ENCODE measurements at regions not wholly inside any gene's neighbourhood (a gene's known extent, or its start where the extent isn't known, plus 50 kb on each side); places are given as distances from the start of the nearest gene placed in this dataset.

DNA sequence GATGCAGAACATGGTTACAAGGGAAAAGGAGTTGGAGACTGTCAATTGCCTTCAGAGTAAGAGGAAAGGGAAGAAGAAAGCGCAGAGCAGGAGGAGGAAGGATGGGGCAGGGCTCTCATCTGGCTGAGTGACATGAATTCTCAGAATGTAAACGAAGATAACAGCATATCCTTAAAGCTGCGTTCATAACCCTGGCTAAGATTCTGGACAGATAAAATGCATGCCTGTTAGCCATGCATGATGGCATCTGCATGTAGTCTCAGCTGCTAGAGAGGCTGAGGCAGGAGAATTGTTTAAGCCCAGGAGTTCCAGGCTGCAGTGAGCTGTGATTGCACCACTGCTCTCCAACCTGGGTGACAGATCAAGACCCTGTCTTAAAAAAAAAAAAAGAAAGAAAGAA is 493.5 kb upstream of the PRKX start:
- Histone ChIP-seq H3K4me3 (ENCODE audit: low read depth, low read length) (no peak overlapping the region), H3K27me3 (ENCODE audit: control insufficient read depth, insufficient read depth, low read length) (no peaks in the 10 kb centered on the region), H3K4me1 (ENCODE audit: control insufficient read depth, insufficient read depth, low read length, poor library complexity, severe bottlenecking) (no peaks in the 10 kb centered on the region), H3K27ac (ENCODE audit: insufficient read depth, low read length, poor library complexity, severe bottlenecking) (no peak overlapping the region), H3K36me3 (ENCODE audit: control insufficient read depth, insufficient read depth, low read length) (no peaks in the 10 kb centered on the region), H3K9me3 (ENCODE audit: control insufficient read depth in 2 of 2, low read length in 2 of 2) (no peaks in the 10 kb centered on the region)
- H3K4me3 Mint-ChIP-seq, result no peak overlapping the region
- ATAC-seq (ENCODE audit: low read depth in 2 of 2) (no peak), DNase-seq (no peak)
- no peak overlapping the region for H3K27ac Mint-ChIP-seq
- no peaks in the 10 kb centered on the region for H3K27me3 Mint-ChIP-seq
- H3K36me3 Mint-ChIP-seq, result no peaks in the 10 kb centered on the region
- H3K4me1 Mint-ChIP-seq, result no peaks in the 10 kb centered on the region
- H3K9me3 Mint-ChIP-seq, result peaks cover 0 to 10% (median 5%) of the 10 kb centered on the region in 7 donors

DNA sequence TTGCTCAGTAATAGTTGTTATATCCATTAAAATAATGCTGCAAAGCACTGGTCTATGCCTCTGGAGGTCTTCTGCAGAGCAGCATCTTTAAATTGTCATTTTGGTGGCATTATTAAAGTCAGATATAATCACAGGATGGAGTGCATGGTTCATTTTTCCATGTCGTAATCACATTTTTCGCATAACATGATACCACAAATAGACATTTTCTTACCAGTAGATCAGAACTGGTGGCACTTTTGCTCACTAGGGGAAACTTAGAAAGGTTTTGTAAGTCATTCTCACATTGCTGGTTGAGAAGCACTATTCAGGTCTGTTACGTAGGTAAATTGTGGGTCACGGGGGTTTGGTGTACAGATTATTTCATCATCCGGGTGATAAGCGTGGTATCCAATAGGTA is 484.5 kb upstream of the PRKX start:
- no peak overlapping the region for H3K27ac Mint-ChIP-seq
- ATAC-seq (ENCODE audit: low read depth in 2 of 2), result no peak
- Histone ChIP-seq H3K9me3 (ENCODE audit: control insufficient read depth in 2 of 2, low read length in 2 of 2) (no peaks in the 10 kb centered on the region), H3K4me3 (ENCODE audit: low read depth, low read length) (no peak overlapping the region), H3K27me3 (ENCODE audit: control insufficient read depth, insufficient read depth, low read length) (no peaks in the 10 kb centered on the region), H3K36me3 (ENCODE audit: control insufficient read depth, insufficient read depth, low read length) (no peaks in the 10 kb centered on the region), H3K27ac (ENCODE audit: insufficient read depth, low read length, poor library complexity, severe bottlenecking) (no peak overlapping the region), H3K4me1 (ENCODE audit: control insufficient read depth, insufficient read depth, low read length, poor library complexity, severe bottlenecking) (no peaks in the 10 kb centered on the region)
- no peaks in the 10 kb centered on the region for H3K36me3 Mint-ChIP-seq
- DNase-seq, result no peak
- no peaks in the 10 kb centered on the region for H3K27me3 Mint-ChIP-seq
- H3K9me3 Mint-ChIP-seq, result peaks cover 0 to 7% (median 2%) of the 10 kb centered on the region in 7 donors
- H3K4me3 Mint-ChIP-seq, result no peak overlapping the region
- H3K4me1 Mint-ChIP-seq, result no peaks in the 10 kb centered on the region

DNA sequence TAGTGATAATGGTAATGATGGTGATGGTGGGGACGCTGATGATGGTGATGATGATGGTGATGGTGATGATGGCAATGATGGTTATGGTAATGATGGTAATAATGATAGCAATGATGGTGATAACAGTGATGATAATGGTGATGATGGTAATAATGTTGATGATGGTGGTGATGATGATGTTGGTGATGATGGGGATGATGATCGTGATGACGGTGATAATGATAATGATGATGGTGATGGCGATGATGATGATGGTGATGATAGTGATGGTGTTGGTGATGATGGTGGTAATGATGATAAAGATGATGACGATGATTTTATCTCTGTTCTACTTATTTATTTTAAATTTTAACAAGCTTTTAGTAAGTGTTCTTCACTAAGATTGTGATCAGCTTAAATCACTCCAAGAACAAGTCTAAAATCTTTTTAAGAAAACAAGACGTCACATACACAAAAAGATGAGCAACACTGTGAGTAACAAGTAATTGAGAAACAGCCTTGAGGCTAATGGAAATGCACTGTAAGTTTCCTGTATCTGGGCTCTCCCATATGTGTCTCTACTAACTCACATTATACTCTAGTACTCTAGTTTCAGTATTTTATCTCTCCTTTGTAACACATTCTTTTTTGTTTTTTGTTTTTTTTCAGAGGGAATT is 480.2 kb upstream of the PRKX start:
- H3K27me3 ChIP-seq (ENCODE audit: control insufficient read depth, insufficient read depth, low read length), result no peaks in the 10 kb centered on the region
- H3K4me3 ChIP-seq (ENCODE audit: low read depth, low read length), result no peak overlapping the region
- no peaks in the 10 kb centered on the region for H3K4me1 ChIP-seq (ENCODE audit: control insufficient read depth, insufficient read depth, low read length, poor library complexity, severe bottlenecking)
- Mint-ChIP-seq H3K4me3 (no peak overlapping the region), H3K27ac (no peak overlapping the region), H3K9me3 (peaks cover 0 to 10% (median 5%) of the 10 kb centered on the region in 7 donors), H3K4me1 (no peaks in the 10 kb centered on the region), H3K36me3 (no peaks in the 10 kb centered on the region), H3K27me3 (no peaks in the 10 kb centered on the region)
- no peak overlapping the region for H3K27ac ChIP-seq (ENCODE audit: insufficient read depth, low read length, poor library complexity, severe bottlenecking)
- DNase-seq (no peak), ATAC-seq (ENCODE audit: low read depth in 2 of 2) (no peak)
- no peaks in the 10 kb centered on the region for H3K9me3 ChIP-seq (ENCODE audit: control insufficient read depth in 2 of 2, low read length in 2 of 2)
- H3K36me3 ChIP-seq (ENCODE audit: control insufficient read depth, insufficient read depth, low read length), result no peaks in the 10 kb centered on the region

DNA sequence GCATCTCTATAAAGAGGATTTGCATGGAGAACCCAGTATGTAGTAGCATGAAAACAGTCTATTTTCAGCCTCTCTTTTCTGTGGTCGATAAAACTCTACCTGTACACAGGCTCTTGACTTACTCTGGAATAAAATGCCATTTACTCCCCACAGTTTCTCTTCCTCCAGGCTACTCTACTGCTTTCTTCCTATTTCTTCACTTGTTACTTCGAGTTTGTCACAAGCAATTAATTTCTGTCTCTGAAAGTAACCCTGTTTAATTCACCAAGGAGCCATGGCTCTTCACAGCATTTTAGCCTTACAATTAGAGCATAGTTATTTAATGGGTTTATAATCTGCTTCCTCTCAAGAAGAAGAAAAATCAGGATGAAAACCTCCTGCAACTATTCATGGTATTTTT is 472.9 kb upstream of the PRKX start:
- H3K4me1 Mint-ChIP-seq, result no peaks in the 10 kb centered on the region
- no peak for ATAC-seq (ENCODE audit: low read depth in 2 of 2)

DNA sequence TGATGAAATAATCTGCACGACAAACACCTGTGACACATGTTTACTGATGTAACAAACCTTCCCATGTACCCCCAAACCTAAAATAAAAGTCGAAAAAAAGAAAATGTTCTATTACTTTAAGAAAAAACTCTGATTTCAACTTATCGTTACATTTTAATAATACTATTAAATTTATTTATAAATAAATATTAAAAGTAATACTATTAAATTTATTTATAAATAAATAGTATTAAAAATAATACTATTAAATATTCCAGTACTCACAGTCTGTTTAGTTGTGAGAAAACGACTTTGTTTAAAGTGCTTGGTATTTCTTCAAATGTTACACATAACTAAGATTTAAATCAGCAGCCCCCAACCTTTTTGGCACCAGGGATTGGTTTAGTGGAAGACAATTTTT is 471.6 kb upstream of the PRKX start:
- H3K4me3 ChIP-seq (ENCODE audit: low read depth, low read length), result no peak overlapping the region
- DNase-seq (no peak), ATAC-seq (ENCODE audit: low read depth in 2 of 2) (no peak)
- no peaks in the 10 kb centered on the region for H3K27me3 Mint-ChIP-seq
- peaks cover 0 to 7% (median 2%) of the 10 kb centered on the region in 7 donors for H3K9me3 Mint-ChIP-seq
- no peaks in the 10 kb centered on the region for H3K36me3 Mint-ChIP-seq
- no peak overlapping the region for H3K27ac ChIP-seq (ENCODE audit: insufficient read depth, low read length, poor library complexity, severe bottlenecking)
- H3K27ac Mint-ChIP-seq, result no peak overlapping the region
- H3K27me3 ChIP-seq (ENCODE audit: control insufficient read depth, insufficient read depth, low read length), result no peaks in the 10 kb centered on the region
- H3K36me3 ChIP-seq (ENCODE audit: control insufficient read depth, insufficient read depth, low read length), result no peaks in the 10 kb centered on the region
- no peaks in the 10 kb centered on the region for H3K9me3 ChIP-seq (ENCODE audit: control insufficient read depth in 2 of 2, low read length in 2 of 2)
- no peaks in the 10 kb centered on the region for H3K4me1 ChIP-seq (ENCODE audit: control insufficient read depth, insufficient read depth, low read length, poor library complexity, severe bottlenecking)
- H3K4me1 Mint-ChIP-seq, result no peaks in the 10 kb centered on the region
- H3K4me3 Mint-ChIP-seq, result no peak overlapping the region

More for the DNA sequence above, 472.9 kb upstream of the PRKX start:
- no peak for DNase-seq
- H3K4me3 Mint-ChIP-seq, result no peak overlapping the region
- Histone ChIP-seq H3K27me3 (ENCODE audit: control insufficient read depth, insufficient read depth, low read length) (no peaks in the 10 kb centered on the region), H3K36me3 (ENCODE audit: control insufficient read depth, insufficient read depth, low read length) (no peaks in the 10 kb centered on the region), H3K4me1 (ENCODE audit: control insufficient read depth, insufficient read depth, low read length, poor library complexity, severe bottlenecking) (no peaks in the 10 kb centered on the region), H3K9me3 (ENCODE audit: control insufficient read depth in 2 of 2, low read length in 2 of 2) (no peaks in the 10 kb centered on the region), H3K4me3 (ENCODE audit: low read depth, low read length) (no peak overlapping the region), H3K27ac (ENCODE audit: insufficient read depth, low read length, poor library complexity, severe bottlenecking) (no peak overlapping the region)
- H3K27me3 Mint-ChIP-seq, result no peaks in the 10 kb centered on the region
- H3K36me3 Mint-ChIP-seq, result no peaks in the 10 kb centered on the region
- H3K9me3 Mint-ChIP-seq, result peaks cover 0 to 7% (median 4%) of the 10 kb centered on the region in 7 donors
- H3K27ac Mint-ChIP-seq, result no peak overlapping the region

DNA sequence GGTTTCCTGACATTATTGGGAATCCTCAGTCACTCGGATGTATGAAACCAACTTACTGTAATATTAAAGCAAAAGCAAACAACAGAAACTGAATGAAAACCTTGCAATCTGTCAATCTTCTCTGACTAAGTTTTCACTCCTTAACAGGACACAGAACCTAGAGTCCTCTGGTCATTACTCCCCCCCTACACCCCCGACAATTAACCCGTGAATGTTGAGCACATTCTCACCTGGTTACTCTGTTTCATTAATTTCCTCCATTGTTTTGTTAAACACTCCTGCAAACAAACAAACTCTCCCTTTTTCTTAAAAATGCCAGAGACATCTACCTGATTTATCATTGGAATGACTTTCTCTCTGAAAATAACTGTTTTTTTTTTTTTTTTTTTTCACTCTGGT is 469.0 kb upstream of the PRKX start:
- Histone ChIP-seq H3K27ac (ENCODE audit: insufficient read depth, low read length, poor library complexity, severe bottlenecking) (no peak overlapping the region), H3K36me3 (ENCODE audit: control insufficient read depth, insufficient read depth, low read length) (no peaks in the 10 kb centered on the region), H3K4me1 (ENCODE audit: control insufficient read depth, insufficient read depth, low read length, poor library complexity, severe bottlenecking) (no peaks in the 10 kb centered on the region), H3K9me3 (ENCODE audit: control insufficient read depth in 2 of 2, low read length in 2 of 2) (no peaks in the 10 kb centered on the region), H3K4me3 (ENCODE audit: low read depth, low read length) (no peak overlapping the region), H3K27me3 (ENCODE audit: control insufficient read depth, insufficient read depth, low read length) (no peaks in the 10 kb centered on the region)
- H3K36me3 Mint-ChIP-seq, result no peaks in the 10 kb centered on the region
- no peak overlapping the region for H3K27ac Mint-ChIP-seq
- ATAC-seq (ENCODE audit: low read depth in 2 of 2) (no peak), DNase-seq (no peak)
- H3K27me3 Mint-ChIP-seq, result no peaks in the 10 kb centered on the region
- peaks cover 0 to 3% (median 0%) of the 10 kb centered on the region in 7 donors for H3K9me3 Mint-ChIP-seq
- no peaks in the 10 kb centered on the region for H3K4me1 Mint-ChIP-seq
- H3K4me3 Mint-ChIP-seq, result no peak overlapping the region

DNA sequence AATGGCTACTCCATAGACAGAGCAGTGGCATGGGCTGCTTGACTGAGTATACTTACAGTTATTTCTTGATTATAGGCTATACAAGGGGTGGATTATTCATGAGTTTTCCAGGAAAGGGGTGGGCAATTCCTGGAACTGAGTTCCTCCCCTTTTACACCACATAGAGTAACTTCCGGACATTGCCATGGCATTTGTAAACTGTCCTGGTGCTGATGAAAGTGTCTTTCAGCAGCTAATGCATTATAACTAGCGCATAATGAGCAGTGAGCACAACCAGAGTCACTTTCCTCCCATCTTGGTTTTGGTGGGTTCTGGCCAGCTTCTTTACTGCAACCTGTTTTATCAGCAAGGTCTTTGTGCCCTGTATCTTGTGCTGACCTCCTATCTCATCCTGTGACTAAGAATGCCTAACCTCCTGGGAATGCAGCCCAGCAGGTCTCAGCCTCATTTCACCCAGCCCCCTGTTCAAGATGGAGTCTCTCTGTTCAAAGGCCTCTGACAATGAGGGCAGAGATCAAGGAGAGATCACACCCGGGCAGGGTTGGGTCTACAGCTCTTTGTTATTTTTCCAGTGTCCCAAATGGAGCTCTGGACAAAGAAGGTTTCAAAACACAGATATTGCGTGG is 468.4 kb upstream of the PRKX start:
- Mint-ChIP-seq H3K36me3 (no peaks in the 10 kb centered on the region), H3K9me3 (peaks cover 0 to 3% (median 0%) of the 10 kb centered on the region in 7 donors), H3K4me1 (no peaks in the 10 kb centered on the region), H3K27ac (no peak overlapping the region), H3K4me3 (no peak overlapping the region), H3K27me3 (no peaks in the 10 kb centered on the region)
- Histone ChIP-seq H3K9me3 (ENCODE audit: control insufficient read depth in 2 of 2, low read length in 2 of 2) (no peaks in the 10 kb centered on the region), H3K36me3 (ENCODE audit: control insufficient read depth, insufficient read depth, low read length) (no peaks in the 10 kb centered on the region), H3K4me1 (ENCODE audit: control insufficient read depth, insufficient read depth, low read length, poor library complexity, severe bottlenecking) (no peaks in the 10 kb centered on the region), H3K27me3 (ENCODE audit: control insufficient read depth, insufficient read depth, low read length) (no peaks in the 10 kb centered on the region), H3K4me3 (ENCODE audit: low read depth, low read length) (no peak overlapping the region), H3K27ac (ENCODE audit: insufficient read depth, low read length, poor library complexity, severe bottlenecking) (no peak overlapping the region)
- ATAC-seq (ENCODE audit: low read depth in 2 of 2) (no peak), DNase-seq (no peak)

DNA sequence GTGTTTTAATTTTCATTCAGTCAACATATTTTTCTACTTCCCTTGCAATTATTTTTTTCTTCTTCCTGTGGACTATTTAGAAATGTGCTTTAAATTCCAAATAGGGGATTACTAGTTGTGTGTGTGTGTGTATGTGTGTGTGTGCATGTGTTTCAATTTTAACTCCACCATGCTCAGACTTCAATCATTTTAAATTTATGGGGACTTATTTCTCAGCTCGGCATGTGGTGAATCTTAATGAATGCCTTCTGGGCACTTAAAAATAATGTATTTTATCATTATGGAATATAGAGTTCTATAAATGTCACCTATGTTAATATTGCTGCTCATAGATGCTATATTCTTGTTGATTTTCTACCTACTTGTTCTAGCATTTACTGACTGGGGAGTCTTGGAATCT is 465.6 kb upstream of the PRKX start:
- H3K27ac Mint-ChIP-seq, result no peak overlapping the region
- no peaks in the 10 kb centered on the region for H3K4me1 Mint-ChIP-seq
- H3K9me3 Mint-ChIP-seq, result peaks cover 0 to 3% (median 0%) of the 10 kb centered on the region in 7 donors

More for the DNA sequence above, 465.6 kb upstream of the PRKX start:
- Histone ChIP-seq H3K4me1 (ENCODE audit: control insufficient read depth, insufficient read depth, low read length, poor library complexity, severe bottlenecking) (no peaks in the 10 kb centered on the region), H3K27me3 (ENCODE audit: control insufficient read depth, insufficient read depth, low read length) (no peaks in the 10 kb centered on the region), H3K9me3 (ENCODE audit: control insufficient read depth in 2 of 2, low read length in 2 of 2) (no peaks in the 10 kb centered on the region), H3K36me3 (ENCODE audit: control insufficient read depth, insufficient read depth, low read length) (no peaks in the 10 kb centered on the region), H3K27ac (ENCODE audit: insufficient read depth, low read length, poor library complexity, severe bottlenecking) (no peak overlapping the region), H3K4me3 (ENCODE audit: low read depth, low read length) (no peak overlapping the region)
- ATAC-seq (ENCODE audit: low read depth in 2 of 2) (no peak), DNase-seq (no peak)
- Mint-ChIP-seq H3K4me3 (no peak overlapping the region), H3K27me3 (no peaks in the 10 kb centered on the region), H3K36me3 (no peaks in the 10 kb centered on the region)

Measured in CD4-positive, CD25-positive, alpha-beta regulatory T cell (primary cell).